ENCODE measurements at regions not wholly inside any gene's neighbourhood (a gene's known extent, or its start where the extent isn't known, plus 50 kb on each side); places are given as distances from the start of the nearest gene placed in this dataset.

GRCh38 chr4:14446904-14447303, 555.4 kb upstream of the CPEB2 start:
- H3K4me3 ChIP-seq (ENCODE audit: insufficient read length, low read depth), result no peak overlapping the region
- H3K36me3 ChIP-seq (ENCODE audit: insufficient read depth, insufficient read length, low read length), result no peaks in the 10 kb centered on the region
- no peaks in the 10 kb centered on the region for H3K27me3 ChIP-seq (ENCODE audit: insufficient read depth, insufficient read length)
- no peak for DNase-seq (ENCODE audit: low read depth, low spot score)
- TF ChIP-seq SUZ12 (IDR thresholded peaks at IDR 0.05; ENCODE audit: extremely low read depth, insufficient read depth, insufficient read length) (no peak), ZNF274 (IDR thresholded peaks at IDR 0.05; ENCODE audit: low read depth, low read length) (no peak), YY1 (IDR thresholded peaks at IDR 0.05; ENCODE audit: insufficient read depth, insufficient read length) (no peak)
- H3K9ac ChIP-seq (ENCODE audit: insufficient read length, low read depth), result no peak overlapping the region
- no peaks in the 10 kb centered on the region for H3K9me3 ChIP-seq (ENCODE audit: insufficient read depth, low read length)
- no peaks in the 10 kb centered on the region for H3K4me1 ChIP-seq (ENCODE audit: insufficient read depth, insufficient read length)

GRCh38 chr4:14449308-14449707, 553.0 kb upstream of the CPEB2 start:
- no peaks in the 10 kb centered on the region for H3K9me3 ChIP-seq (ENCODE audit: insufficient read depth, low read length)
- no peaks in the 10 kb centered on the region for H3K4me1 ChIP-seq (ENCODE audit: insufficient read depth, insufficient read length)
- TF ChIP-seq SUZ12 (IDR thresholded peaks at IDR 0.05; ENCODE audit: extremely low read depth, insufficient read depth, insufficient read length) (no peak), YY1 (IDR thresholded peaks at IDR 0.05; ENCODE audit: insufficient read depth, insufficient read length) (no peak), ZNF274 (IDR thresholded peaks at IDR 0.05; ENCODE audit: low read depth, low read length) (no peak)
- no peaks in the 10 kb centered on the region for H3K27me3 ChIP-seq (ENCODE audit: insufficient read depth, insufficient read length)
- no peaks in the 10 kb centered on the region for H3K36me3 ChIP-seq (ENCODE audit: insufficient read depth, insufficient read length, low read length)
- no peak overlapping the region for H3K4me3 ChIP-seq (ENCODE audit: insufficient read length, low read depth)
- DNase-seq (ENCODE audit: low read depth, low spot score), result no peak
- H3K9ac ChIP-seq (ENCODE audit: insufficient read length, low read depth), result no peak overlapping the region

DNA sequence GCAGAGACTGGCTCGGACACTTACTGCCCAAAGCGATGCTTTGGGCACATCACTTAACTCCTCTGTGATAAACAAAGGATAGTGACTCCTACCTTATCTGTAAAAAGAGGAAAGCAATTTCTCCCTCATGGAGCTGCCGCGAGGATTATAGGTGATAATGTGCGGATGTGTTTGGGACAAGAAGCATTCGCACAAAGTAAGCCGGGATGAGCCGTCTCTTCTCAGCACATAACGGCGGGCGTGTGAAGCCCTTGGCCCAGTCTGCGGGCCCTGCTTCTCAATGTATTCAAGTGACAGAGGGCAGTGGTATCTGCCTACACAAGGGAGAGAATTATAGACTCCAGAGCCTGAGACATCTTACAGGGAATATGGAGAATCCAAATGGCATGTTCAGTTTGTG, 550.3 kb upstream of the CPEB2 start:
- Histone ChIP-seq H3K27me3 (ENCODE audit: insufficient read depth, insufficient read length) (no peaks in the 10 kb centered on the region), H3K9ac (ENCODE audit: insufficient read length, low read depth) (no peak overlapping the region), H3K4me3 (ENCODE audit: insufficient read length, low read depth) (no peak overlapping the region), H3K9me3 (ENCODE audit: insufficient read depth, low read length) (no peaks in the 10 kb centered on the region), H3K4me1 (ENCODE audit: insufficient read depth, insufficient read length) (no peaks in the 10 kb centered on the region), H3K36me3 (ENCODE audit: insufficient read depth, insufficient read length, low read length) (no peaks in the 10 kb centered on the region)
- TF ChIP-seq YY1 (IDR thresholded peaks at IDR 0.05; ENCODE audit: insufficient read depth, insufficient read length) (no peak), ZNF274 (IDR thresholded peaks at IDR 0.05; ENCODE audit: low read depth, low read length) (no peak), SUZ12 (IDR thresholded peaks at IDR 0.05; ENCODE audit: extremely low read depth, insufficient read depth, insufficient read length) (no peak)
- no peak for DNase-seq (ENCODE audit: low read depth, low spot score)

GRCh38 chr4:14452764-14453163, 549.5 kb upstream of the CPEB2 start:
- Histone ChIP-seq H3K4me1 (ENCODE audit: insufficient read depth, insufficient read length) (no peaks in the 10 kb centered on the region), H3K9ac (ENCODE audit: insufficient read length, low read depth) (no peak overlapping the region), H3K36me3 (ENCODE audit: insufficient read depth, insufficient read length, low read length) (no peaks in the 10 kb centered on the region), H3K27me3 (ENCODE audit: insufficient read depth, insufficient read length) (no peaks in the 10 kb centered on the region), H3K4me3 (ENCODE audit: insufficient read length, low read depth) (no peak overlapping the region), H3K9me3 (ENCODE audit: insufficient read depth, low read length) (no peaks in the 10 kb centered on the region)
- DNase-seq (ENCODE audit: low read depth, low spot score), result peak; percentile 3
- TF ChIP-seq ZNF274 (IDR thresholded peaks at IDR 0.05; ENCODE audit: low read depth, low read length) (no peak), SUZ12 (IDR thresholded peaks at IDR 0.05; ENCODE audit: extremely low read depth, insufficient read depth, insufficient read length) (no peak), YY1 (IDR thresholded peaks at IDR 0.05; ENCODE audit: insufficient read depth, insufficient read length) (no peak)

- no peaks in the 10 kb centered on the region for H3K27me3 ChIP-seq (ENCODE audit: insufficient read depth, insufficient read length)
- TF ChIP-seq SUZ12 (IDR thresholded peaks at IDR 0.05; ENCODE audit: extremely low read depth, insufficient read depth, insufficient read length) (no peak), YY1 (IDR thresholded peaks at IDR 0.05; ENCODE audit: insufficient read depth, insufficient read length) (no peak), ZNF274 (IDR thresholded peaks at IDR 0.05; ENCODE audit: low read depth, low read length) (no peak)
- no peak for DNase-seq (ENCODE audit: low read depth, low spot score)
- H3K4me3 ChIP-seq (ENCODE audit: insufficient read length, low read depth), result no peak overlapping the region
- H3K9ac ChIP-seq (ENCODE audit: insufficient read length, low read depth), result no peak overlapping the region
- no peaks in the 10 kb centered on the region for H3K4me1 ChIP-seq (ENCODE audit: insufficient read depth, insufficient read length)
- H3K9me3 ChIP-seq (ENCODE audit: insufficient read depth, low read length), result no peaks in the 10 kb centered on the region
- no peaks in the 10 kb centered on the region for H3K36me3 ChIP-seq (ENCODE audit: insufficient read depth, insufficient read length, low read length)
Measured at GRCh38 chr4:14458463-14458862, 543.8 kb upstream of the CPEB2 start.

DNA sequence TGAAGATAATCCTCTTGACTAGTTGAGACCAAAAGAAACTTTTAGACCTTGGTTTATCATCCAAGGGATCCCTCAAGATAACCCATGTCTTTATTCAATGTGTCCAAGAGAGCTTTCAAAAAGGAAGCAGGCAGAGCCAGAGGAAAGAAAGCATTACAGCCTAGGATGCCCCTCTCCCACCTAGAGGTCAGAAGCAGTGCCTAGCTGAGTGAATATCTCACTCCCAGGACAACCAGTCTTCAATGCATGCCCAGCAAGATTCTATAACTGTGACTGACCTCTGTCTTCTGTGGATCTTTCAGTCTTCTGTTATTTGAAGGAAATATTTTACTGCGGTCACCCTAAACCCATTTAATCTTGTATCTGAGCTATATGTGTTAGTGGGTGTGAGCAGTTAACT, 537.2 kb upstream of the CPEB2 start:
- no peaks in the 10 kb centered on the region for H3K9me3 ChIP-seq (ENCODE audit: insufficient read depth, low read length)
- no peak overlapping the region for H3K4me3 ChIP-seq (ENCODE audit: insufficient read length, low read depth)
- no peaks in the 10 kb centered on the region for H3K27me3 ChIP-seq (ENCODE audit: insufficient read depth, insufficient read length)
- TF ChIP-seq YY1 (IDR thresholded peaks at IDR 0.05; ENCODE audit: insufficient read depth, insufficient read length) (no peak), SUZ12 (IDR thresholded peaks at IDR 0.05; ENCODE audit: extremely low read depth, insufficient read depth, insufficient read length) (no peak), ZNF274 (IDR thresholded peaks at IDR 0.05; ENCODE audit: low read depth, low read length) (no peak)
- DNase-seq (ENCODE audit: low read depth, low spot score), result no peak
- H3K9ac ChIP-seq (ENCODE audit: insufficient read length, low read depth), result no peak overlapping the region
- no peaks in the 10 kb centered on the region for H3K36me3 ChIP-seq (ENCODE audit: insufficient read depth, insufficient read length, low read length)
- H3K4me1 ChIP-seq (ENCODE audit: insufficient read depth, insufficient read length), result no peaks in the 10 kb centered on the region

GRCh38 chr4:14465507-14465906, 536.8 kb upstream of the CPEB2 start:
- Histone ChIP-seq H3K4me3 (ENCODE audit: insufficient read length, low read depth) (no peak overlapping the region), H3K27me3 (ENCODE audit: insufficient read depth, insufficient read length) (no peaks in the 10 kb centered on the region), H3K36me3 (ENCODE audit: insufficient read depth, insufficient read length, low read length) (no peaks in the 10 kb centered on the region), H3K4me1 (ENCODE audit: insufficient read depth, insufficient read length) (no peaks in the 10 kb centered on the region), H3K9me3 (ENCODE audit: insufficient read depth, low read length) (no peaks in the 10 kb centered on the region), H3K9ac (ENCODE audit: insufficient read length, low read depth) (no peak overlapping the region)
- no peak for DNase-seq (ENCODE audit: low read depth, low spot score)
- TF ChIP-seq YY1 (IDR thresholded peaks at IDR 0.05; ENCODE audit: insufficient read depth, insufficient read length) (no peak), ZNF274 (IDR thresholded peaks at IDR 0.05; ENCODE audit: low read depth, low read length) (no peak), SUZ12 (IDR thresholded peaks at IDR 0.05; ENCODE audit: extremely low read depth, insufficient read depth, insufficient read length) (no peak)

All from NT2/D1 (cell line).